Smooth muscle cell (in vitro differentiated cells): ENCODE measurements at regions not wholly inside any gene's neighbourhood (a gene's known extent, or its start where the extent isn't known, plus 50 kb on each side); places are given as distances from the start of the nearest gene placed in this dataset.
"Not testable (repeated sequence)": the region's sequence is repeated elsewhere in the genome, so short reads cannot be mapped to it uniquely, and the experiment has no call there.

Experiments used
- DNase-seq: peaks from one replicate; lab custom pipeline; 2025; ENCODE audit not compliant: unreplicated experiment; lab: John Stamatoyannopoulos, UW
- H2AFZ ChIP-seq: fragments of 200-600 bp; sonication (generic); 2 replicates; pipeline ENCODE4 v1.6.0; 2016; ENCODE audit warnings: antibody characterized with exemption, low read depth, mild to moderate bottlenecking
- H3F3A ChIP-seq: fragments of 200-600 bp; sonication (generic); 2 replicates; pipeline ENCODE4 v1.6.0; 2017; ENCODE audit warnings: antibody characterized with exemption, low read depth
- H3K27ac ChIP-seq: fragments of 200-600 bp; sonication (generic); 2 replicates; pipeline ENCODE4 v1.5.1; 2016; ENCODE audit warnings: low read depth, mild to moderate bottlenecking
- H3K27me3 ChIP-seq: fragments of 200-600 bp; sonication (generic); 2 replicates; pipeline ENCODE4 v1.6.1; 2016; ENCODE audit warnings: low read depth, mild to moderate bottlenecking
- H3K36me3 ChIP-seq: fragments of 200-600 bp; sonication (generic); 2 replicates; pipeline ENCODE4 v1.5.1; 2016; ENCODE audit warnings: low read depth
- H3K4me1 ChIP-seq: fragments of 200-600 bp; sonication (generic); 2 replicates; pipeline ENCODE4 v1.5.1; 2016; ENCODE audit warnings: low read depth
- H3K4me2 ChIP-seq: fragments of 200-600 bp; sonication (generic); 2 replicates; pipeline ENCODE4 v1.6.0; 2016; ENCODE audit warnings: mild to moderate bottlenecking
- H3K4me3 ChIP-seq: fragments of 200-600 bp; sonication (generic); 2 replicates; pipeline ENCODE4 v1.5.1; 2016; ENCODE audit warnings: mild to moderate bottlenecking
- H3K79me2 ChIP-seq: fragments of 200-600 bp; sonication (generic); 2 replicates; pipeline ENCODE4 v1.6.0; 2016; ENCODE audit warnings: low read depth, mild to moderate bottlenecking
- H3K9ac ChIP-seq: fragments of 200-600 bp; sonication (generic); 2 replicates; pipeline ENCODE4 v1.6.0; 2016; ENCODE audit warnings: low read depth
- H3K9me3 ChIP-seq: fragments of 200-600 bp; sonication (generic); replicated peaks from 2 replicates; pipeline ENCODE4 v1.5.1; 2016; ENCODE audit warnings: low read depth
- H4K20me1 ChIP-seq: fragments of 200-600 bp; sonication (generic); 2 replicates; pipeline ENCODE4 v1.6.0; 2016; ENCODE audit warnings: low read depth
- CTCF ChIP-seq: fragments of 200-600 bp; sonication (generic); IDR thresholded peaks from 2 replicates; pipeline ENCODE4 v1.5.1; 2017; ENCODE audit warnings: borderline replicate concordance, mild to moderate bottlenecking, antibody characterized with exemption; ENCODE audit not compliant: insufficient read depth, poor library complexity, severe bottlenecking
- WGBS: methylation state at CpG from one replicate; pipeline ENCODE4 v1.1.7; 2016; ENCODE audit warnings: low lambda C conversion rate; 5-methylcytosine and 5-hydroxymethylcytosine counted together

GRCh38 chr3:145696011-145696410 lies 465.0 kb downstream of the PLOD2 start:
- DNase-seq = no peak
- H3K4me1 ChIP-seq = no peaks in the 10 kb centered on the region

GRCh38 chr3:145698250-145698649 lies 462.7 kb downstream of the PLOD2 start:
- Histone ChIP-seq H2AFZ (peak overlapping the region; percentile 60), H3K4me3 (no peak overlapping the region), H3K9me3 (no peaks in the 10 kb centered on the region), H3K4me2 (no peak overlapping the region), H3K27me3 (no peaks in the 10 kb centered on the region), H3K9ac (no peak overlapping the region), H3K36me3 (no peaks in the 10 kb centered on the region), H3K4me1 (no peaks in the 10 kb centered on the region), H3F3A (no peaks in the 10 kb centered on the region), H3K27ac (no peak overlapping the region), H4K20me1 (no peaks in the 10 kb centered on the region), H3K79me2 (no peaks in the 10 kb centered on the region)
- TF ChIP-seq CTCF = no peak
- no peak for DNase-seq
- 81% methylated on average over 7 of the region's 7 CpGs for WGBS

More at GRCh38 chr3:145696011-145696410, 465.0 kb downstream of the PLOD2 start:
- Histone ChIP-seq H3K27me3 (no peaks in the 10 kb centered on the region), H3K79me2 (no peaks in the 10 kb centered on the region), H3K4me2 (no peak overlapping the region), H3F3A (no peaks in the 10 kb centered on the region), H4K20me1 (no peaks in the 10 kb centered on the region), H2AFZ (no peak overlapping the region), H3K27ac (no peak overlapping the region), H3K4me3 (no peak overlapping the region), H3K9me3 (no peaks in the 10 kb centered on the region), H3K9ac (no peak overlapping the region), H3K36me3 (no peaks in the 10 kb centered on the region)
- no peak for TF ChIP-seq CTCF

GRCh38 chr3:145698749-145699148 lies 462.2 kb downstream of the PLOD2 start:
- TF ChIP-seq CTCF = no peak
- no peak overlapping the region for H3K9ac ChIP-seq

GRCh38 chr3:145704020-145704419 lies 457.0 kb downstream of the PLOD2 start:
- Histone ChIP-seq H4K20me1 (no peaks in the 10 kb centered on the region), H2AFZ (no peak overlapping the region), H3K27me3 (no peaks in the 10 kb centered on the region), H3K4me3 (no peak overlapping the region), H3K79me2 (no peaks in the 10 kb centered on the region), H3K4me1 (no peaks in the 10 kb centered on the region), H3K4me2 (no peak overlapping the region), H3F3A (no peaks in the 10 kb centered on the region), H3K27ac (no peak overlapping the region), H3K9ac (no peak overlapping the region), H3K9me3 (no peaks in the 10 kb centered on the region), H3K36me3 (no peaks in the 10 kb centered on the region)
- DNase-seq = no peak
- TF ChIP-seq CTCF = no peak

More at GRCh38 chr3:145698749-145699148, 462.2 kb downstream of the PLOD2 start:
- Histone ChIP-seq H2AFZ (no peak overlapping the region), H4K20me1 (no peaks in the 10 kb centered on the region), H3K27me3 (no peaks in the 10 kb centered on the region), H3K36me3 (no peaks in the 10 kb centered on the region), H3K9me3 (no peaks in the 10 kb centered on the region), H3K4me2 (no peak overlapping the region), H3K27ac (no peak overlapping the region), H3K79me2 (no peaks in the 10 kb centered on the region), H3F3A (no peaks in the 10 kb centered on the region), H3K4me3 (no peak overlapping the region), H3K4me1 (no peaks in the 10 kb centered on the region)
- DNase-seq = no peak

GRCh38 chr3:145709779-145710178 lies 451.2 kb downstream of the PLOD2 start:
- H2AFZ ChIP-seq, H3K9ac ChIP-seq, H3K79me2 ChIP-seq, H3K27ac ChIP-seq, H3K4me2 ChIP-seq, H3K9me3 ChIP-seq, H3K4me3 ChIP-seq, H3K36me3 ChIP-seq, DNase-seq, H3K27me3 ChIP-seq, H4K20me1 ChIP-seq, H3F3A ChIP-seq, H3K4me1 ChIP-seq: not testable (repeated sequence)
- WGBS = 86% methylated on average over 1 of the region's 1 CpG
